ENCODE measurements at regions not wholly inside any gene's neighbourhood (a gene's known extent, or its start where the extent isn't known, plus 50 kb on each side); places are given as distances from the start of the nearest gene placed in this dataset.

GRCh38 chr18:24972577-24972976 is 379.4 kb downstream of the ZNF521 start:
- H3K9me3 Mint-ChIP-seq (ENCODE audit: low read depth, unreplicated experiment), result peaks cover under 1% of the 10 kb centered on the region
- CTCF ChIA-PET, result no interaction called here
- no peak overlapping the region for H3K4me3 Mint-ChIP-seq (ENCODE audit: low read depth, unreplicated experiment)
- TF ChIP-seq, protein P1, sequence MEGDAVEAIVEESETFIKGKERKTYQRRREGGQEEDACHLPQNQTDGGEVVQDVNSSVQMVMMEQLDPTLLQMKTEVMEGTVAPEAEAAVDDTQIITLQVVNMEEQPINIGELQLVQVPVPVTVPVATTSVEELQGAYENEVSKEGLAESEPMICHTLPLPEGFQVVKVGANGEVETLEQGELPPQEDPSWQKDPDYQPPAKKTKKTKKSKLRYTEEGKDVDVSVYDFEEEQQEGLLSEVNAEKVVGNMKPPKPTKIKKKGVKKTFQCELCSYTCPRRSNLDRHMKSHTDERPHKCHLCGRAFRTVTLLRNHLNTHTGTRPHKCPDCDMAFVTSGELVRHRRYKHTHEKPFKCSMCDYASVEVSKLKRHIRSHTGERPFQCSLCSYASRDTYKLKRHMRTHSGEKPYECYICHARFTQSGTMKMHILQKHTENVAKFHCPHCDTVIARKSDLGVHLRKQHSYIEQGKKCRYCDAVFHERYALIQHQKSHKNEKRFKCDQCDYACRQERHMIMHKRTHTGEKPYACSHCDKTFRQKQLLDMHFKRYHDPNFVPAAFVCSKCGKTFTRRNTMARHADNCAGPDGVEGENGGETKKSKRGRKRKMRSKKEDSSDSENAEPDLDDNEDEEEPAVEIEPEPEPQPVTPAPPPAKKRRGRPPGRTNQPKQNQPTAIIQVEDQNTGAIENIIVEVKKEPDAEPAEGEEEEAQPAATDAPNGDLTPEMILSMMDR (IDR thresholded peaks at IDR 0.05; ENCODE audit: unreplicated experiment), result no peak
- DNase-seq, result no peak
- no peaks in the 10 kb centered on the region for H3K36me3 Mint-ChIP-seq (ENCODE audit: insufficient read depth, unreplicated experiment)
- intact Hi-C loops (cut with micrococcal nuclease; ENCODE audit: unreplicated experiment), result no loop called here
- no TSS peak for BruUV-seq (replicated peaks)
- H3K27ac Mint-ChIP-seq (ENCODE audit: unreplicated experiment), result no peak overlapping the region
- no peaks in the 10 kb centered on the region for H3K4me1 Mint-ChIP-seq (ENCODE audit: low read depth, unreplicated experiment)
- peaks cover 38% of the 10 kb centered on the region for H3K27me3 Mint-ChIP-seq (ENCODE audit: unreplicated experiment)

GRCh38 chr18:24974431-24974830 is 377.5 kb downstream of the ZNF521 start:
- no TSS peak for BruUV-seq (replicated peaks)
- H3K36me3 Mint-ChIP-seq (ENCODE audit: insufficient read depth, unreplicated experiment), result no peaks in the 10 kb centered on the region
- intact Hi-C loops (cut with micrococcal nuclease; ENCODE audit: unreplicated experiment), result no loop called here
- H3K27ac Mint-ChIP-seq (ENCODE audit: unreplicated experiment), result no peak overlapping the region
- CTCF ChIA-PET, result no interaction called here
- no peaks in the 10 kb centered on the region for H3K9me3 Mint-ChIP-seq (ENCODE audit: low read depth, unreplicated experiment)
- H3K4me1 Mint-ChIP-seq (ENCODE audit: low read depth, unreplicated experiment), result no peaks in the 10 kb centered on the region
- DNase-seq, result no peak
- TF ChIP-seq, protein P1 (IDR thresholded peaks at IDR 0.05; ENCODE audit: unreplicated experiment), result no peak
- H3K27me3 Mint-ChIP-seq (ENCODE audit: unreplicated experiment), result peaks cover 50% of the 10 kb centered on the region
- H3K4me3 Mint-ChIP-seq (ENCODE audit: low read depth, unreplicated experiment), result no peak overlapping the region

GRCh38 chr18:24975496-24976372 is 376.2 kb downstream of the ZNF521 start:
- no peak for DNase-seq
- Mint-ChIP-seq H3K27me3 (ENCODE audit: unreplicated experiment) (peaks cover 63% of the 10 kb centered on the region), H3K36me3 (ENCODE audit: insufficient read depth, unreplicated experiment) (no peaks in the 10 kb centered on the region), H3K9me3 (ENCODE audit: low read depth, unreplicated experiment) (no peaks in the 10 kb centered on the region), H3K4me1 (ENCODE audit: low read depth, unreplicated experiment) (no peaks in the 10 kb centered on the region), H3K27ac (ENCODE audit: unreplicated experiment) (no peak overlapping the region), H3K4me3 (ENCODE audit: low read depth, unreplicated experiment) (no peak overlapping the region)
- intact Hi-C loops (cut with micrococcal nuclease; ENCODE audit: unreplicated experiment), result no loop called here
- no TSS peak for BruUV-seq (replicated peaks)
- TF ChIP-seq, protein P1 (IDR thresholded peaks at IDR 0.05; ENCODE audit: unreplicated experiment), result no peak
- CTCF ChIA-PET, result no interaction called here

- no peak overlapping the region for H3K4me3 Mint-ChIP-seq (ENCODE audit: low read depth, unreplicated experiment)
- CTCF ChIA-PET, result no interaction called here
- BruUV-seq (replicated peaks), result no TSS peak
- no peaks in the 10 kb centered on the region for H3K9me3 Mint-ChIP-seq (ENCODE audit: low read depth, unreplicated experiment)
- no peak overlapping the region for H3K27ac Mint-ChIP-seq (ENCODE audit: unreplicated experiment)
- intact Hi-C loops (cut with micrococcal nuclease; ENCODE audit: unreplicated experiment), result no loop called here
- no peaks in the 10 kb centered on the region for H3K36me3 Mint-ChIP-seq (ENCODE audit: insufficient read depth, unreplicated experiment)
- peaks cover 71% of the 10 kb centered on the region for H3K27me3 Mint-ChIP-seq (ENCODE audit: unreplicated experiment)
- DNase-seq, result no peak
- no peaks in the 10 kb centered on the region for H3K4me1 Mint-ChIP-seq (ENCODE audit: low read depth, unreplicated experiment)
- TF ChIP-seq, protein P1 (IDR thresholded peaks at IDR 0.05; ENCODE audit: unreplicated experiment), result no peak
Measured at GRCh38 chr18:24976502-24976901, 375.5 kb downstream of the ZNF521 start.
